HEK293 (cell line): ENCODE measurements at regions not wholly inside any gene's neighbourhood (a gene's known extent, or its start where the extent isn't known, plus 50 kb on each side); places are given as distances from the start of the nearest gene placed in this dataset.

Source experiments
- CTCF ChIA-PET: fragments of 350-600 bp; formaldehyde crosslinking; extraction: SDS; loops from one replicate; lab custom pipeline; 2021; ENCODE audit warnings: antibody characterized with exemption; lab: Yijun Ruan, JAX
- POLR2A ChIA-PET: fragments of 300-600 bp; formaldehyde crosslinking; extraction: SDS; loops from one replicate; lab custom pipeline; 2020; ENCODE audit warnings: antibody characterized with exemption, inconsistent platforms; lab: Yijun Ruan, JAX
- H3K27ac ChIP-seq: fragments of 200-500 bp; sonication (Bioruptor generic); 2 replicates; pipeline ENCODE4 v1.5.1; 2014; ENCODE audit warnings: low read depth, low read length, control low read depth, inconsistent platforms; ENCODE audit errors: extremely low read depth
- H3K36me3 ChIP-seq, 2 experiments: fragments of 200-500 bp in 1 of 2; sonication (Bioruptor generic) in 1 of 2; 1 replicate in 1 of 2; 2 replicates in 1 of 2; pipeline ENCODE4 v1.5.1; 2014 to 2017; ENCODE audit warnings: inconsistent platforms in 2 of 2, low read length in 2 of 2; ENCODE audit not compliant: control insufficient read depth in 2 of 2, insufficient read depth in 1 of 2
- H3K4me1 ChIP-seq: fragments of 200-500 bp; sonication (Bioruptor generic); 2 replicates; pipeline ENCODE4 v1.5.1; 2014; ENCODE audit warnings: mild to moderate bottlenecking, low read length, inconsistent platforms; ENCODE audit not compliant: control insufficient read depth, insufficient read depth
- H3K4me3 ChIP-seq: 2 replicates; pipeline ENCODE4 v1.5.1; 2011; ENCODE audit warnings: low read depth, mild to moderate bottlenecking, control low read depth, low read length, moderate library complexity
- H3K9me3 ChIP-seq: fragments of 200-500 bp; sonication (Bioruptor generic); 2 replicates; pipeline ENCODE4 v1.5.1; 2014; ENCODE audit warnings: low read depth, low read length, inconsistent platforms; ENCODE audit not compliant: control insufficient read depth, insufficient read depth
- HOXC10 ChIP-seq: sonication (generic); formaldehyde crosslinking; IDR thresholded peaks from 2 replicates; pipeline ENCODE4 v1.8.1; 2023; ENCODE audit warnings: mild to moderate bottlenecking, missing genetic modification reagents
- IKZF3 ChIP-seq: fragments of 450-650 bp; IDR thresholded peaks from 2 replicates; pipeline ENCODE4 v1.5.0; 2018; ENCODE audit warnings: missing biosample characterization, mild to moderate bottlenecking, missing genetic modification characterization, moderate library complexity
- MYNN ChIP-seq: fragments of 450-650 bp; formaldehyde crosslinking; IDR thresholded peaks from 2 replicates; pipeline ENCODE4 v1.5.1; 2016; ENCODE audit warnings: missing biosample characterization, missing genetic modification characterization, borderline replicate concordance
- YY1 ChIP-seq: fragments of 450-650 bp; formaldehyde crosslinking; IDR thresholded peaks from 2 replicates; pipeline ENCODE4 v1.5.1; 2018; ENCODE audit warnings: missing biosample characterization, missing genetic modification characterization
- ZBTB1 ChIP-seq: fragments of 450-650 bp; formaldehyde crosslinking; IDR thresholded peaks from 2 replicates; pipeline ENCODE4 v1.5.1; 2016; ENCODE audit warnings: missing biosample characterization, missing genetic modification characterization
- ZBTB21 ChIP-seq: fragments of 450-650 bp; formaldehyde crosslinking; IDR thresholded peaks from 2 replicates; pipeline ENCODE4 v1.5.1; 2017; ENCODE audit warnings: missing biosample characterization, missing genetic modification characterization
- ZBTB7A ChIP-seq: fragments of 450-650 bp; formaldehyde crosslinking; IDR thresholded peaks from 2 replicates; pipeline ENCODE4 v1.5.1; 2016; ENCODE audit warnings: low read depth, missing biosample characterization, missing genetic modification characterization
- ZNF155 ChIP-seq: fragments of 450-650 bp; formaldehyde crosslinking; IDR thresholded peaks from 2 replicates; pipeline ENCODE4 v1.5.1; 2016; ENCODE audit warnings: missing biosample characterization, missing genetic modification characterization
- ZNF19 ChIP-seq: fragments of 450-650 bp; formaldehyde crosslinking; IDR thresholded peaks from 2 replicates; pipeline ENCODE4; 2016; ENCODE audit warnings: missing biosample characterization, missing genetic modification characterization, low read depth
- ZNF239 ChIP-seq: fragments of 450-650 bp; formaldehyde crosslinking; IDR thresholded peaks from 2 replicates; pipeline ENCODE4 v1.5.1; 2016; ENCODE audit warnings: missing biosample characterization, missing genetic modification characterization
- ZNF354C ChIP-seq: fragments of 450-650 bp; formaldehyde crosslinking; IDR thresholded peaks from 2 replicates; pipeline ENCODE4 v1.5.1; 2016; ENCODE audit warnings: missing biosample characterization, missing genetic modification characterization, low read depth, borderline replicate concordance
- ZNF362 ChIP-seq: fragments of 450-650 bp; formaldehyde crosslinking; IDR thresholded peaks from 2 replicates; pipeline ENCODE4 v1.5.1; 2016; ENCODE audit warnings: missing biosample characterization, missing genetic modification characterization
- ZNF366 ChIP-seq: fragments of 450-650 bp; formaldehyde crosslinking; conservative IDR thresholded peaks from 2 replicates; pipeline ENCODE4 v1.5.1; 2016; ENCODE audit warnings: missing biosample characterization, missing genetic modification characterization
- ZNF391 ChIP-seq: fragments of 450-650 bp; formaldehyde crosslinking; IDR thresholded peaks from 2 replicates; pipeline ENCODE4 v1.5.1; 2016; ENCODE audit warnings: low read depth, missing biosample characterization, missing genetic modification characterization, borderline replicate concordance
- ZNF558 ChIP-seq: fragments of 450-650 bp; formaldehyde crosslinking; IDR thresholded peaks from 2 replicates; pipeline ENCODE4 v1.5.1; 2016; ENCODE audit warnings: missing biosample characterization, missing genetic modification characterization
- ZNF560 ChIP-seq: fragments of 450-650 bp; formaldehyde crosslinking; IDR thresholded peaks from 2 replicates; pipeline ENCODE4 v1.5.1; 2017; ENCODE audit warnings: missing biosample characterization, missing genetic modification characterization, borderline replicate concordance
- ZNF571 ChIP-seq: fragments of 450-650 bp; formaldehyde crosslinking; IDR thresholded peaks from 2 replicates; pipeline ENCODE4 v1.5.0; 2017; ENCODE audit warnings: missing biosample characterization, missing genetic modification characterization
- ZNF626 ChIP-seq: fragments of 450-650 bp; sonication (Bioruptor Pico); formaldehyde crosslinking; IDR thresholded peaks from 2 replicates; pipeline ENCODE4 v1.5.1; 2018; ENCODE audit warnings: missing biosample characterization, missing genetic modification characterization, inconsistent platforms
- ZNF658 ChIP-seq: fragments of 450-650 bp; formaldehyde crosslinking; IDR thresholded peaks from 2 replicates; pipeline ENCODE4; 2016; ENCODE audit warnings: missing biosample characterization, missing genetic modification characterization
- ZNF670 ChIP-seq: fragments of 450-650 bp; formaldehyde crosslinking; IDR thresholded peaks from 2 replicates; pipeline ENCODE4 v1.5.1; 2016; ENCODE audit warnings: missing biosample characterization, missing genetic modification characterization, low read depth
- ZNF707 ChIP-seq: fragments of 450-650 bp; formaldehyde crosslinking; IDR thresholded peaks from 2 replicates; pipeline ENCODE4 v1.5.1; 2016; ENCODE audit warnings: missing biosample characterization, missing genetic modification characterization
- ZSCAN5A ChIP-seq: fragments of 450-650 bp; formaldehyde crosslinking; IDR thresholded peaks from 2 replicates; pipeline ENCODE4 v1.5.1; 2016; ENCODE audit warnings: missing biosample characterization, missing genetic modification characterization
- TF ChIP-seq, protein P1 (sequence below): fragments of 450-650 bp; formaldehyde crosslinking; IDR thresholded peaks from 2 replicates; pipeline ENCODE4 v1.5.1; 2016; ENCODE audit warnings: missing biosample characterization, missing genetic modification characterization
- TF ChIP-seq, protein P2 (sequence below): fragments of 450-650 bp; formaldehyde crosslinking; IDR thresholded peaks from 2 replicates; pipeline ENCODE4 v1.5.0; 2017; ENCODE audit warnings: missing biosample characterization, missing genetic modification characterization, borderline replicate concordance

GRCh38 chr5:100691085-100691484 lies 155.9 kb downstream of the FAM174A start (continued):
- TF ChIP-seq ZNF560 (tag by site-specific recombination), result no peak
- TF ChIP-seq ZNF626 (tag by site-specific recombination), result no peak
- no peak for TF ChIP-seq IKZF3 (tag by site-specific recombination)
- no peak for TF ChIP-seq ZBTB1 (tag by site-specific recombination)
- TF ChIP-seq ZNF558 (tag by site-specific recombination), result no peak
- TF ChIP-seq ZNF658, result no peak
- TF ChIP-seq ZBTB21 (tag by site-specific recombination), result no peak

- H3K27ac ChIP-seq, result no peak overlapping the region
- no peaks in the 10 kb centered on the region for H3K4me1 ChIP-seq
- no peaks in the 10 kb centered on the region for H3K9me3 ChIP-seq
- no peak overlapping the region for H3K4me3 ChIP-seq
- ChIA-PET CTCF (no interaction called here), POLR2A (no interaction called here)
- TF ChIP-seq ZNF670, result no peak
- no peak for TF ChIP-seq ZNF155 (tag by site-specific recombination)
- no peak for TF ChIP-seq YY1 (tag by site-specific recombination)
- TF ChIP-seq, protein P1, sequence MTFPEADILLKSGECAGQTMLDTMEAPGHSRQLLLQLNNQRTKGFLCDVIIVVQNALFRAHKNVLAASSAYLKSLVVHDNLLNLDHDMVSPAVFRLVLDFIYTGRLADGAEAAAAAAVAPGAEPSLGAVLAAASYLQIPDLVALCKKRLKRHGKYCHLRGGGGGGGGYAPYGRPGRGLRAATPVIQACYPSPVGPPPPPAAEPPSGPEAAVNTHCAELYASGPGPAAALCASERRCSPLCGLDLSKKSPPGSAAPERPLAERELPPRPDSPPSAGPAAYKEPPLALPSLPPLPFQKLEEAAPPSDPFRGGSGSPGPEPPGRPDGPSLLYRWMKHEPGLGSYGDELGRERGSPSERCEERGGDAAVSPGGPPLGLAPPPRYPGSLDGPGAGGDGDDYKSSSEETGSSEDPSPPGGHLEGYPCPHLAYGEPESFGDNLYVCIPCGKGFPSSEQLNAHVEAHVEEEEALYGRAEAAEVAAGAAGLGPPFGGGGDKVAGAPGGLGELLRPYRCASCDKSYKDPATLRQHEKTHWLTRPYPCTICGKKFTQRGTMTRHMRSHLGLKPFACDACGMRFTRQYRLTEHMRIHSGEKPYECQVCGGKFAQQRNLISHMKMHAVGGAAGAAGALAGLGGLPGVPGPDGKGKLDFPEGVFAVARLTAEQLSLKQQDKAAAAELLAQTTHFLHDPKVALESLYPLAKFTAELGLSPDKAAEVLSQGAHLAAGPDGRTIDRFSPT (tag by site-specific recombination), result no peak
- TF ChIP-seq ZNF571 (tag by site-specific recombination), result no peak
- TF ChIP-seq ZNF19, result no peak
- TF ChIP-seq, protein P2, sequence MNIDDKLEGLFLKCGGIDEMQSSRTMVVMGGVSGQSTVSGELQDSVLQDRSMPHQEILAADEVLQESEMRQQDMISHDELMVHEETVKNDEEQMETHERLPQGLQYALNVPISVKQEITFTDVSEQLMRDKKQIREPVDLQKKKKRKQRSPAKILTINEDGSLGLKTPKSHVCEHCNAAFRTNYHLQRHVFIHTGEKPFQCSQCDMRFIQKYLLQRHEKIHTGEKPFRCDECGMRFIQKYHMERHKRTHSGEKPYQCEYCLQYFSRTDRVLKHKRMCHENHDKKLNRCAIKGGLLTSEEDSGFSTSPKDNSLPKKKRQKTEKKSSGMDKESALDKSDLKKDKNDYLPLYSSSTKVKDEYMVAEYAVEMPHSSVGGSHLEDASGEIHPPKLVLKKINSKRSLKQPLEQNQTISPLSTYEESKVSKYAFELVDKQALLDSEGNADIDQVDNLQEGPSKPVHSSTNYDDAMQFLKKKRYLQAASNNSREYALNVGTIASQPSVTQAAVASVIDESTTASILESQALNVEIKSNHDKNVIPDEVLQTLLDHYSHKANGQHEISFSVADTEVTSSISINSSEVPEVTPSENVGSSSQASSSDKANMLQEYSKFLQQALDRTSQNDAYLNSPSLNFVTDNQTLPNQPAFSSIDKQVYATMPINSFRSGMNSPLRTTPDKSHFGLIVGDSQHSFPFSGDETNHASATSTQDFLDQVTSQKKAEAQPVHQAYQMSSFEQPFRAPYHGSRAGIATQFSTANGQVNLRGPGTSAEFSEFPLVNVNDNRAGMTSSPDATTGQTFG (tag by site-specific recombination), result no peak
- TF ChIP-seq ZNF658, result no peak
- no peak for TF ChIP-seq ZNF707
- TF ChIP-seq ZNF391 (tag by site-specific recombination), result no peak
- no peak for TF ChIP-seq MYNN (tag by site-specific recombination)
- TF ChIP-seq ZNF362 (tag by site-specific recombination), result no peak
- no peak for TF ChIP-seq ZNF626 (tag by site-specific recombination)
- TF ChIP-seq ZNF354C (tag by site-specific recombination), result no peak
- TF ChIP-seq HOXC10 (CRISPR knock-in tag), result no peak
- no peak for TF ChIP-seq ZSCAN5A (tag by site-specific recombination)
- no peak for TF ChIP-seq ZBTB7A (tag by site-specific recombination)
- no peak for TF ChIP-seq ZNF239 (tag by site-specific recombination)
- no peak for TF ChIP-seq ZNF366 (tag by site-specific recombination)
- H3K36me3 ChIP-seq, result no peaks in the 10 kb centered on the region
Observed at GRCh38 chr5:100691548-100691947, 156.4 kb downstream of the FAM174A start.
